ENCODE measurements at regions not wholly inside any gene's neighbourhood (a gene's known extent, or its start where the extent isn't known, plus 50 kb on each side); places are given as distances from the start of the nearest gene placed in this dataset.
"Not testable (repeated sequence)": the region's sequence is repeated elsewhere in the genome, so short reads cannot be mapped to it uniquely, and the experiment has no call there.

- H3K27me3 ChIP-seq (ENCODE audit: insufficient read depth): no peaks in the 10 kb centered on the region
- H3K79me2 ChIP-seq (ENCODE audit: insufficient read depth): no peaks in the 10 kb centered on the region
- H2AFZ ChIP-seq (ENCODE audit: low read depth): no peak overlapping the region
- no peaks in the 10 kb centered on the region for H4K20me1 ChIP-seq (ENCODE audit: insufficient read depth)
- no peak overlapping the region for H3K9ac ChIP-seq
- no peaks in the 10 kb centered on the region for H3K36me3 ChIP-seq (replicated peaks in 1 of 2; ENCODE audit: control insufficient read depth in 1 of 2, insufficient read depth in 2 of 2, low read length in 1 of 2)
- no peak overlapping the region for H3K4me2 ChIP-seq
- no peak overlapping the region for H3K4me3 ChIP-seq (ENCODE audit: low read depth in 2 of 2, low read length in 1 of 2)
- TF ChIP-seq FOSL2 (IDR thresholded peaks at IDR 0.05; ENCODE audit: borderline replicate concordance, low read depth): no peak
- TF ChIP-seq EZH2phosphoT487 (IDR thresholded peaks at IDR 0.05; ENCODE audit: borderline replicate concordance, low read depth): no peak
- no peak for TF ChIP-seq SMC3 (IDR thresholded peaks at IDR 0.05; ENCODE audit: low read depth, low read length)
- no peak for TF ChIP-seq MEF2A (IDR thresholded peaks at IDR 0.05; ENCODE audit: borderline replicate concordance, low read depth)
- TF ChIP-seq USF2 (IDR thresholded peaks at IDR 0.05; ENCODE audit: borderline replicate concordance, low read depth, low read length): no peak
- TF ChIP-seq FOXM1 (IDR thresholded peaks at IDR 0.05; ENCODE audit: low read depth): no peak
- no peak for TF ChIP-seq POLR2AphosphoS5 (IDR thresholded peaks at IDR 0.05; ENCODE audit: low read depth, low read length)
- no peaks in the 10 kb centered on the region for H3K9me2 ChIP-seq
- ChIA-PET POLR2A (no interaction called here), CTCF (no interaction called here)
- H3K4me1 ChIP-seq (ENCODE audit: control insufficient read depth in 1 of 2, insufficient read depth in 2 of 2, low read depth in 1 of 2, low read length in 1 of 2): no peaks in the 10 kb centered on the region
- no peaks in the 10 kb centered on the region for H3K9me3 ChIP-seq
- DNase-seq: no peak
- H3F3A ChIP-seq (replicated peaks; ENCODE audit: insufficient read depth): no peaks in the 10 kb centered on the region
- H3K27ac ChIP-seq (ENCODE audit: low read depth in 2 of 2, low read length in 1 of 2): no peak overlapping the region
- 22% methylated on average over 3 of the region's 3 CpGs for WGBS (ENCODE audit: low lambda C conversion rate)
Measured at GRCh38 chr5:45750574-45750973, 54.4 kb upstream of the HCN1 start.

GRCh38 chr5:45748511-45748910 is 52.3 kb upstream of the HCN1 start:
- H3K36me3 ChIP-seq (replicated peaks in 1 of 2; ENCODE audit: control insufficient read depth in 1 of 2, insufficient read depth in 2 of 2, low read length in 1 of 2); H3F3A ChIP-seq (replicated peaks; ENCODE audit: insufficient read depth); H3K9me2 ChIP-seq; CTCF ChIA-PET; H3K27me3 ChIP-seq (ENCODE audit: insufficient read depth); H3K9me3 ChIP-seq; H3K79me2 ChIP-seq (ENCODE audit: insufficient read depth); H2AFZ ChIP-seq (ENCODE audit: low read depth); H3K4me1 ChIP-seq (ENCODE audit: control insufficient read depth in 1 of 2, insufficient read depth in 2 of 2, low read depth in 1 of 2, low read length in 1 of 2); H3K9ac ChIP-seq; POLR2A ChIA-PET; DNase-seq; H3K27ac ChIP-seq (ENCODE audit: low read depth in 2 of 2, low read length in 1 of 2); H4K20me1 ChIP-seq (ENCODE audit: insufficient read depth); H3K4me3 ChIP-seq (ENCODE audit: low read depth in 2 of 2, low read length in 1 of 2); H3K4me2 ChIP-seq: not testable (repeated sequence)
- WGBS (ENCODE audit: low lambda C conversion rate): 10% methylated on average over 2 of the region's 4 CpGs
